ENCODE measurements at regions not wholly inside any gene's neighbourhood (a gene's known extent, or its start where the extent isn't known, plus 50 kb on each side); places are given as distances from the start of the nearest gene placed in this dataset.
"Not testable (repeated sequence)": the region's sequence is repeated elsewhere in the genome, so short reads cannot be mapped to it uniquely, and the experiment has no call there.

DNA sequence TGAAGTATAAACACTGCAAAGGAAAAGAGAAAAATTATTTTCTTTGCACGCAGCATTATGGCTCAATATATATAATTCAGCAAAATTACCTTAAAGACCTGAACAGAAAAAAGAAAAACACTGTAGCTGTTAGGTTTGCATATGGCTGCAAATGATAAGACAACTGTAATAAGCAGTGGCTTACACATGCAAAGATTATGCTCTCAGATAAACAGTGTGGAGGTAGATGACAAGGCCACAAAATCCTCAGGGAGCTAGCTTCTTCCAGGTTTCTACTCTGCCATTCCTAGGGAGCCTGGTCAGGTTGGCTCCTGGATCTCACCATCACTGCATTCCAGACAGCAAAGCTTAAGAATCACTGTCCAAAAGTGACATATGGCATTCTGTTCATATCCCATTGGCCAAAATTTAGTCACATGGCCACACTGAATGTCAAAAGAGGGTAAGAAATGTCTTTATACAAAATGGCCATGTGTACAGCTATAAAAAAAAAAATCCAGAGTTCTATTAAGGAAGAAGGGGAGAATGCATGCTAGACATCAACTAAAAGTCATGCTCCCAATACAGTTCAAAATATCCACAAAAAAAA, 195.2 kb upstream of the SLC7A11 start:
- H3K4me3 ChIP-seq (ENCODE audit: control insufficient read depth, low read depth, low read length), result no peak overlapping the region
- TF ChIP-seq, protein P1, sequence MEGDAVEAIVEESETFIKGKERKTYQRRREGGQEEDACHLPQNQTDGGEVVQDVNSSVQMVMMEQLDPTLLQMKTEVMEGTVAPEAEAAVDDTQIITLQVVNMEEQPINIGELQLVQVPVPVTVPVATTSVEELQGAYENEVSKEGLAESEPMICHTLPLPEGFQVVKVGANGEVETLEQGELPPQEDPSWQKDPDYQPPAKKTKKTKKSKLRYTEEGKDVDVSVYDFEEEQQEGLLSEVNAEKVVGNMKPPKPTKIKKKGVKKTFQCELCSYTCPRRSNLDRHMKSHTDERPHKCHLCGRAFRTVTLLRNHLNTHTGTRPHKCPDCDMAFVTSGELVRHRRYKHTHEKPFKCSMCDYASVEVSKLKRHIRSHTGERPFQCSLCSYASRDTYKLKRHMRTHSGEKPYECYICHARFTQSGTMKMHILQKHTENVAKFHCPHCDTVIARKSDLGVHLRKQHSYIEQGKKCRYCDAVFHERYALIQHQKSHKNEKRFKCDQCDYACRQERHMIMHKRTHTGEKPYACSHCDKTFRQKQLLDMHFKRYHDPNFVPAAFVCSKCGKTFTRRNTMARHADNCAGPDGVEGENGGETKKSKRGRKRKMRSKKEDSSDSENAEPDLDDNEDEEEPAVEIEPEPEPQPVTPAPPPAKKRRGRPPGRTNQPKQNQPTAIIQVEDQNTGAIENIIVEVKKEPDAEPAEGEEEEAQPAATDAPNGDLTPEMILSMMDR (conservative IDR thresholded peaks at IDR 0.05; ENCODE audit: control insufficient read depth, insufficient read depth, low read depth, low read length), result no peak
- DNase-seq (ENCODE audit: low read depth), result no peak

DNA sequence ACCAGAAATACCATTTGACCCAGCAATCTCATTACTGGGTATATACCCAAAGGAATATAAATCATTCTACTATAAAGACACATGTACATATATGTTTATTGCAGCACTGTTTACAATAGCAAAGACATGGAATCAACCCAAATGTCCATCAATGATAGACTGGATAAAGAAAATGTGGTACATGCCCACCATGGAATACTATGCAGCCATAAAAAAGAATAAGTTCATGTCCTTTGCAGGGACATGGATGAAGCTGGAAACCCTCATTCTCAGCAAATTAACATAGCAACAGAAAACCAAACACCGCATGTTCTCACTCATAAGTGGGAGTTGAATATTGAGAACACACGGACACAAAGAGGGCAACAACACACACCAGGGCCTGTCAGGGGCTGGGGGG, 193.6 kb upstream of the SLC7A11 start:
- H3K4me3 ChIP-seq (ENCODE audit: control insufficient read depth, low read depth, low read length); DNase-seq (ENCODE audit: low read depth): not testable (repeated sequence)

DNA sequence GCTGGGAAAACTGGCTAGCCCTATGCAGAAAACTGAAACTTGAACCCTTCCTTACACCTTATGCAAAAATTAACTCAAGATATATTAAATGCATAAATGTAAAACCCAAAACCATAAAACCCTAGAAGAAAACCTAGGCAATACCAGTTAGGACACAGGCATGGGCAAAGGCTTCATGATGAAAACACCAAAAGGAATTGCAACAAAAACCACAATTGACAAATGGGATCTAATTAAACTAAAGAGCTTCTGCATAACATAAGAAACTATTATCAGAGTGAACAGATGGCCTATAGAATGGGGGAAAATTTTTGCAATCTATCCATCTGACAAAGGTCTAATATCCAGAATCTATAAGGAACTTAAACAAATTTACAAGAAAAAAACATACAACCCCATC, 192.9 kb upstream of the SLC7A11 start:
- not testable (repeated sequence) for H3K4me3 ChIP-seq (ENCODE audit: control insufficient read depth, low read depth, low read length); DNase-seq (ENCODE audit: low read depth)

DNA sequence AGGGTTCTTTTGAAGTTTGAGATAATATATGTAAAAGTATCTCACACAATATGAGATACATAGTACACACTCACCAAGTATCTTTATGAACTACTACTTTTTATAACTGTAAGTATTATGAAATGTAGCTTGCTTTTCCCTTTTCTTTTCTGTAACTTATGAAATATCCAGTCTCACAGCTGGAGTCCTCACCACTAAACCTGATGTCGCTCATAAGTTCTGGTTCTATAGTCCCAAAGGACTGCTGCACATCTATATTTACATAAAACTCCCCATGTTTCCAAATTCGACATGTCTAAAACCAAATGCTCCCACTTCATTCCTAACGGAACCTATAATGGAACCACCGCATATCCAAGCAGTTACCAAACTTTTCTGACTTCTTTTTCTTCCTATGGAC, 186.5 kb upstream of the SLC7A11 start:
- TF ChIP-seq, protein P1 (conservative IDR thresholded peaks at IDR 0.05; ENCODE audit: control insufficient read depth, insufficient read depth, low read depth, low read length), result no peak
- no peak for DNase-seq (ENCODE audit: low read depth)
- no peak overlapping the region for H3K4me3 ChIP-seq (ENCODE audit: control insufficient read depth, low read depth, low read length)

DNA sequence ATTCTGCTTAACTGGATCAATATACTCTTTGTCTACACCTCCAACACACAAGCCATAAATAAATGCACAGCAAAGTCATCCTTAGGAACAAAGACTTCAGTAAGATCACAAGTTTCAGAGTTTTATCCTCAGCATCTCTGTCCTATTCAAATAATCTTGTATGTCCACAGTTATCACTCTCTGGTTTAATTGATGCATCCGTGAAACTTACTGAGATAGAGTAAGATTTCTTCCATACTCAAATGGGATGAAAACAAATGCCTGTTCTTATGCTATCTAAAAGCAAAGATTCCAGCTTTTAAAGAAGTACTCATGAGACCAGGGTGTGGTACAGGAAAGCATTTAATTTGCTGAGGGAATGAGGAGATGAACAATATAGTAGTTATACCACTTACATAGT, 184.6 kb upstream of the SLC7A11 start:
- no peak for DNase-seq (ENCODE audit: low read depth)
- TF ChIP-seq, protein P1 (conservative IDR thresholded peaks at IDR 0.05; ENCODE audit: control insufficient read depth, insufficient read depth, low read depth, low read length), result no peak
- H3K4me3 ChIP-seq (ENCODE audit: control insufficient read depth, low read depth, low read length), result no peak overlapping the region

DNA sequence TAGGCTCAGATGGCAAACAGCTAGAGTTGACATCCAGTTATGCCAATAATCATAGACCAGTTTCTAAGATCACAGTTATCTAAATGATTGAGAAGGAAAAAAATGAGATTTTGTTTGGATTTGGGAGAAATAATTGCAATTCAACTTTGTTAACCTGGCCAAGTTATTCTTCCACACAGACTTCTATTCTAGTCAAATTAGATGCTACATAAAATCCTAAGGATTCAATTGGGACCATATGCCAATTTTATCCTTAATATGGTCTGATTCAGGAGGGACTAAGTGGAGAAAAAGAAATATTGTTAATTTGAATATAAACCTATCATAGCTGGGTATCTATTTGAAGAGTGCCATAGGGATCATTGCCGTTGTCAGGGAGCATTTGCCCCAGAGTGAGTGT, 178.3 kb upstream of the SLC7A11 start:
- DNase-seq (ENCODE audit: low read depth), result no peak
- no peak overlapping the region for H3K4me3 ChIP-seq (ENCODE audit: control insufficient read depth, low read depth, low read length)
- TF ChIP-seq, protein P1 (conservative IDR thresholded peaks at IDR 0.05; ENCODE audit: control insufficient read depth, insufficient read depth, low read depth, low read length), result no peak

DNA sequence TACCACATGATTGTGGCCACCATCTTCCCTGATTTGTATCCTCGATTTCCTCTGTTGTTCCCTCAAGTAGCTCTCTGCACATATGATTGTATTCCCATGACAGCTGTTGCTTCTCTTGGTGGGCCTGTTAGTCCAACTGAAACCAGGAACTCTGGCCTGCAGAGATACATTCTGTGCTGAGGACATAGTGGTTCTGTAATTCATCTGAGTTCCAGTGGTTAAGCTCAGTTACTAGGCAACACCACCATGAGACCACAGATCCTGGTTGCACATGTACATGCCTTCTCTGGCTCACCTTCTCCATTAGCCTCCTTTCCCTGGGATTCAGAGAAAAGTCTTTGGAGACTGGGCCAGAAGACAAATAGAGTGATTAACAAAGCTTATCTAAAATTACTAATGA, 172.1 kb upstream of the SLC7A11 start:
- H3K4me3 ChIP-seq (ENCODE audit: control insufficient read depth, low read depth, low read length), result no peak overlapping the region
- TF ChIP-seq, protein P1 (conservative IDR thresholded peaks at IDR 0.05; ENCODE audit: control insufficient read depth, insufficient read depth, low read depth, low read length), result no peak
- no peak for DNase-seq (ENCODE audit: low read depth)

DNA sequence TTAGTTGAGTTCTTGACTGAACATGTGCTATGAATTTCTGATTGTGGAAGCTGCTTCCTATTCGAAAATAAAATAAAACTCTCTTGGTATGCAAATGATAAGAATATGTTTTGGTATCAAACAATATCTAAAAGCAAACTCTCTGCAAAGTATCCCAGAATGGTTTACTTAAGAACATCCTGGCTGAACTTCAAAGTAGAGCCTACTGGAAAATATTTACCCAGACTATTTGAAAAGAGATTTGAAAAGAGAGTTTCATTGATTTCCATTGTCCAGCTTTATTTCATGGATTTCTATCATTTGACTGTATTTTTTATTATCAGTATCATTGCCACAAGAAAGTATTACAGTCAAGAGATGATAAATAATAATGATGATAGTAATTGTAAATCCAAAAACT, 171.1 kb upstream of the SLC7A11 start:
- DNase-seq (ENCODE audit: low read depth), result no peak
- TF ChIP-seq, protein P1 (conservative IDR thresholded peaks at IDR 0.05; ENCODE audit: control insufficient read depth, insufficient read depth, low read depth, low read length), result no peak
- H3K4me3 ChIP-seq (ENCODE audit: control insufficient read depth, low read depth, low read length), result no peak overlapping the region

All from fibroblast of mammary gland (primary cell).